ENCODE measurements at regions not wholly inside any gene's neighbourhood (a gene's known extent, or its start where the extent isn't known, plus 50 kb on each side); places are given as distances from the start of the nearest gene placed in this dataset.
A peak's percentile ranks its signal among the peaks of the same experiment; 100 is the strongest.

GRCh38 chr7:130888468-130888867, 154.5 kb upstream of the KLF14 start:
- Mint-ChIP-seq H3K4me1 (ENCODE audit: low read depth) (peaks cover 20% of the 10 kb centered on the region), H3K36me3 (ENCODE audit: insufficient read depth) (no peaks in the 10 kb centered on the region), H3K4me3 (ENCODE audit: low read depth) (no peak overlapping the region), H3K9me3 (ENCODE audit: low read depth) (no peaks in the 10 kb centered on the region), H3K27me3 (no peaks in the 10 kb centered on the region), H3K27ac (no peak overlapping the region)
- TF ChIP-seq CTCF (IDR thresholded peaks at IDR 0.05; ENCODE audit: unreplicated experiment): no peak
- DNase-seq (ENCODE audit: low spot score, unreplicated experiment): no peak

GRCh38 chr7:130890176-130891020, 156.4 kb upstream of the KLF14 start:
- no peak for TF ChIP-seq CTCF (IDR thresholded peaks at IDR 0.05; ENCODE audit: unreplicated experiment)
- Mint-ChIP-seq H3K9me3 (ENCODE audit: low read depth) (no peaks in the 10 kb centered on the region), H3K27ac (no peak overlapping the region), H3K27me3 (peaks cover 3% of the 10 kb centered on the region), H3K4me1 (ENCODE audit: low read depth) (peaks cover 10% of the 10 kb centered on the region), H3K36me3 (ENCODE audit: insufficient read depth) (no peaks in the 10 kb centered on the region), H3K4me3 (ENCODE audit: low read depth) (no peak overlapping the region)
- DNase-seq (ENCODE audit: low spot score, unreplicated experiment): no peak

DNA sequence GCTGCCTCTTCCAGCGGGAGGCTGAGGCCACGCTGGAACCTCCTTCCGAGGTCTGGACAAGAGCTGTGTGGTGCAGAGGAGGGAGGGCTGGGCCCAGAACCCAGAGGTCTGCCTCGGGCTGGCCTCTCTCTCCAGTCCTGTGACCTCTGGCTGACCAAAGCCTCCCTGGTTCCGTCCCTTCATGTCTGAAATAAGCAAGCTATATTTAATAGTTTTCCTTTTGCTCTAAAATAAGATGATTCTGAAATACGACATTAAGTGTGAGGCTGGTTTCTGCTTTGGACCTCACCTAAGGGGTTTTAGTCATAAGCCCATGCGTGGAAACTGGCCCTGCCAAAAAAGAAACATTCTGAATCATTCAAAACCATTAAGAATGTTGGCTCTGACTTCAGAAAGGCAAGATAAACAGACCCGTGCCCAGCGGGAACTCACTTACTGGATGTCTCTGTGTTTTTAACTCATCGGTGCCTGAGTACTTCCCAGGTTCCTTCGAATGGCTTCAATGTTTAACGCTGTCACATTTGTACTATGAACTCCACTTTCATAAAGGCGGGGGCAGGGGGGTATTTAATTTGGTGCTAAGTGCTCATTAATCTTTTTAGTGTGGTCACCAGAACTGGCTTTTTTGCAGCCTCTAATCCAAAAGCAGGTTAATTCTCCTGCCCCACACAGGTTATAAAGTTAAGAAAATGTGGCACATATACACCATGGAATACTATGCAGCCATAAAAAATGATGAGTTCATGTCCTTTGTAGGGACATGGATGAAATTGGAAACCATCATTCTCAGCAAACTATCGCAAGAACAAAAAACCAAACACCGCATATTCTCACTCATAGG, 157.5 kb upstream of the KLF14 start:
- Mint-ChIP-seq H3K36me3 (ENCODE audit: insufficient read depth) (no peaks in the 10 kb centered on the region), H3K27ac (peak overlapping the region; percentile 34), H3K4me3 (ENCODE audit: low read depth) (no peak overlapping the region), H3K4me1 (ENCODE audit: low read depth) (peaks cover 10% of the 10 kb centered on the region), H3K27me3 (peaks cover 3% of the 10 kb centered on the region), H3K9me3 (ENCODE audit: low read depth) (no peaks in the 10 kb centered on the region)
- TF ChIP-seq CTCF (IDR thresholded peaks at IDR 0.05; ENCODE audit: unreplicated experiment): no peak
- no peak for DNase-seq (ENCODE audit: low spot score, unreplicated experiment)

DNA sequence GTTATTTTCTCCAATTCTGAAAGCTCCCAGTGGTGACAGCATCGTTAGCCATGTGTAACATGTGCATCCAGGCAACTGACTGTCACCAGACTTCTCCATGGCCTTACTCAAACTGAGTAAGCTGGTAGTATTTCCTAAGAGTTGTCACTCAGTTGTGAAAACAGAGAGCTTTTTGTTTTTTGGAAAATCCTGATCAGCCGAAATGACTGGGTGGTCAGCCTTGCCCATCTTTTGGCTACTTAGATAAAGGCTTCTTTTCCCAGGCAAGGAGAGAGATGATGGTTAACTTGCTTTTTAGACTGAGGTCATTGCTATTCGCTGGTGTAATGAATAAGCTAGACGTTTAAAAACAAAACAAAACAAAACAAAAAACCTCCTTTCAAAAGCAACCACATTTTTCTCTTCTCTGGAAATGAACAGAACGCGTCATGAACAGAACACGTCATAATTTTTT, 159.5 kb upstream of the KLF14 start:
- peaks cover 3% of the 10 kb centered on the region for H3K36me3 Mint-ChIP-seq (ENCODE audit: insufficient read depth)
- peaks cover 3% of the 10 kb centered on the region for H3K27me3 Mint-ChIP-seq
- no peak for TF ChIP-seq CTCF (IDR thresholded peaks at IDR 0.05; ENCODE audit: unreplicated experiment)
- H3K9me3 Mint-ChIP-seq (ENCODE audit: low read depth): peaks cover 2% of the 10 kb centered on the region
- DNase-seq (ENCODE audit: low spot score, unreplicated experiment): no peak
- peaks cover 8% of the 10 kb centered on the region for H3K4me1 Mint-ChIP-seq (ENCODE audit: low read depth)
- no peak overlapping the region for H3K4me3 Mint-ChIP-seq (ENCODE audit: low read depth)
- no peak overlapping the region for H3K27ac Mint-ChIP-seq

- H3K4me1 Mint-ChIP-seq (ENCODE audit: low read depth): peaks cover 11% of the 10 kb centered on the region
- peaks cover 6% of the 10 kb centered on the region for H3K9me3 Mint-ChIP-seq (ENCODE audit: low read depth)
- TF ChIP-seq CTCF (IDR thresholded peaks at IDR 0.05; ENCODE audit: unreplicated experiment): no peak
- H3K36me3 Mint-ChIP-seq (ENCODE audit: insufficient read depth): peaks cover 5% of the 10 kb centered on the region
- H3K27ac Mint-ChIP-seq: peak overlapping the region; percentile 52
- no peak for DNase-seq (ENCODE audit: low spot score, unreplicated experiment)
- no peak overlapping the region for H3K4me3 Mint-ChIP-seq (ENCODE audit: low read depth)
- peaks cover 3% of the 10 kb centered on the region for H3K27me3 Mint-ChIP-seq
These were observed 160.3 kb upstream of the KLF14 start for GRCh38 chr7:130894146-130894908.
